CD4-positive, alpha-beta memory T cell (primary cell): ENCODE measurements at regions not wholly inside any gene's neighbourhood (a gene's known extent, or its start where the extent isn't known, plus 50 kb on each side); places are given as distances from the start of the nearest gene placed in this dataset.

Experiments
- CTCF ChIA-PET: fragments of 350-600 bp; sonication (Branson Sonifier 250); formaldehyde crosslinking; loops from one replicate; lab custom pipeline; 2021; ENCODE audit warnings: inconsistent platforms; ENCODE audit not compliant: partially characterized antibody; lab: Charles Lee
- POLR2A ChIA-PET: fragments of 350-600 bp; sonication (Branson Sonifier 250); formaldehyde crosslinking; loops from one replicate; lab custom pipeline; 2021; ENCODE audit not compliant: partially characterized antibody; lab: Charles Lee
- DNase-seq, 5 donors: peaks; one replicate each; pipeline versions ENCODE4 v3.0.0 to v3.0.0-alpha.2; 2020 to 2022; ENCODE audit warnings: mixed read lengths in 1 of 5
- H3K27ac ChIP-seq: one replicate; pipeline ENCODE4 v1.7.0; 2013; ENCODE audit warnings: low read depth, low read length
- H3K27me3 ChIP-seq: 2 replicates; pipeline ENCODE4 v1.7.0; 2013; ENCODE audit warnings: mild to moderate bottlenecking, low read length, moderate library complexity; ENCODE audit not compliant: insufficient read depth
- H3K36me3 ChIP-seq: 2 replicates; pipeline ENCODE4 v1.7.0; 2013; ENCODE audit warnings: mild to moderate bottlenecking, low read length, moderate library complexity; ENCODE audit not compliant: insufficient read depth
- H3K4me1 ChIP-seq: 2 replicates; pipeline ENCODE4 v1.7.0; 2013; ENCODE audit warnings: mild to moderate bottlenecking, low read length, moderate library complexity; ENCODE audit not compliant: insufficient read depth
- H3K4me3 ChIP-seq, 2 donors: one replicate each; pipeline ENCODE4 v1.7.0; 2013; ENCODE audit warnings: low read length in 2 of 2, mild to moderate bottlenecking in 1 of 2
- H3K9me3 ChIP-seq, 2 donors: one replicate each; pipeline ENCODE4 v1.7.0; 2013; ENCODE audit warnings: low read length in 2 of 2, control low read depth in 1 of 2; ENCODE audit not compliant: control insufficient read depth in 1 of 2
- H3K27ac Mint-ChIP-seq, 7 donors: one replicate each; pipeline ENCODE4 v1.8.0; 2020 to 2021; ENCODE audit warnings: mixed read lengths in 7 of 7, mild to moderate bottlenecking in 6 of 7, inconsistent platforms in 3 of 7, moderate library complexity in 3 of 7
- H3K27me3 Mint-ChIP-seq, 2 donors: one replicate each; pipeline ENCODE4 v1.8.0; 2020 to 2021; ENCODE audit warnings: mixed read lengths in 2 of 2
- H3K36me3 Mint-ChIP-seq, 2 donors: one replicate each; pipeline ENCODE4 v1.8.0; 2020 to 2021; ENCODE audit warnings: mixed read lengths in 2 of 2, inconsistent platforms in 1 of 2, mild to moderate bottlenecking in 1 of 2
- H3K4me1 Mint-ChIP-seq, 4 donors: one replicate each; pipeline ENCODE4 v1.8.0; 2020 to 2021; ENCODE audit warnings: mixed read lengths in 4 of 4, mild to moderate bottlenecking in 1 of 4
- H3K4me3 Mint-ChIP-seq, 8 donors: one replicate each; pipeline ENCODE4 v1.8.0; 2020 to 2021; ENCODE audit warnings: mixed read lengths in 8 of 8, mild to moderate bottlenecking in 7 of 8, moderate library complexity in 6 of 8, inconsistent platforms in 3 of 8
- H3K9me3 Mint-ChIP-seq, 8 donors: one replicate each; pipeline ENCODE4 v1.8.0; 2020 to 2021; ENCODE audit warnings: mixed read lengths in 8 of 8, mild to moderate bottlenecking in 5 of 8, inconsistent platforms in 3 of 8, moderate library complexity in 1 of 8
- intact Hi-C: fragments of 100-400 bp; cut with micrococcal nuclease; formaldehyde crosslinking; loops from one replicate; pipeline ENCODE4 v1.15.1; 2023

DNA sequence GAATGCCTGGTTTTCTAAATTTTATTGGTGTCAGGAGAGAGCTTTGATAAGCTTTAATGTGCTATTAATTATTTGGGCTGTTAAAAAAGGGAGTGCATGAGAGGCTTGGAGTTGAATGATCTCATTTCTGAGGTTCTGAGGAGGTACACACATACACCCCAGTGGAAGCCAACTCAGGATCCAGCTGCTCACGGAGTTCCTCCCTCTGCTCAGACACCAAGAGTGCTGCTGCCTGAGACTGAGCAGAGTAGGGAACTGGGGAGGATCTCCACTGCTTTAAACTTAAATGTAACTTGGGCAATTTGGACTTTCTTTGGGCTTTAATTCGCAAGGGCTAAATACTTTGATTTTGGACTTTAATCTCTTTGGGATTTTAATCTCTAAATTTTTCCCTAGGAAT is 414.4 kb upstream of the CADM1 start:
- no peak overlapping the region for H3K27ac ChIP-seq
- H3K27me3 ChIP-seq, result no peaks in the 10 kb centered on the region
- no peaks in the 10 kb centered on the region for H3K27me3 Mint-ChIP-seq
- H3K4me3 ChIP-seq, result no peak overlapping the region
- CTCF ChIA-PET, result no interaction called here
- intact Hi-C loops, result no loop called here
- no peaks in the 10 kb centered on the region for H3K4me1 Mint-ChIP-seq
- H3K9me3 ChIP-seq, result no peaks in the 10 kb centered on the region
- POLR2A ChIA-PET, result no interaction called here
- peaks cover 0 to 6% (median 2%) of the 10 kb centered on the region in 8 donors for H3K9me3 Mint-ChIP-seq
- H3K36me3 Mint-ChIP-seq, result no peaks in the 10 kb centered on the region
- H3K36me3 ChIP-seq, result no peaks in the 10 kb centered on the region
- H3K27ac Mint-ChIP-seq, result no peak overlapping the region
- no peak overlapping the region for H3K4me3 Mint-ChIP-seq
- no peak for DNase-seq
- no peaks in the 10 kb centered on the region for H3K4me1 ChIP-seq

GRCh38 chr11:115916608-115917007 is 412.4 kb upstream of the CADM1 start:
- H3K36me3 ChIP-seq, result no peaks in the 10 kb centered on the region
- no peaks in the 10 kb centered on the region for H3K27me3 ChIP-seq
- no peaks in the 10 kb centered on the region for H3K4me1 ChIP-seq
- Mint-ChIP-seq H3K9me3 (peaks cover 0 to 3% (median 0%) of the 10 kb centered on the region in 8 donors), H3K27me3 (peaks cover 0 to 2% of the 10 kb centered on the region in 2 donors), H3K27ac (no peak overlapping the region), H3K36me3 (no peaks in the 10 kb centered on the region), H3K4me1 (no peaks in the 10 kb centered on the region), H3K4me3 (no peak overlapping the region)
- ChIA-PET CTCF (no interaction called here), POLR2A (no interaction called here)
- no peak for DNase-seq
- intact Hi-C loops, result no loop called here
- H3K27ac ChIP-seq, result no peak overlapping the region
- no peaks in the 10 kb centered on the region for H3K9me3 ChIP-seq
- no peak overlapping the region for H3K4me3 ChIP-seq

GRCh38 chr11:115912484-115912945 is 408.3 kb upstream of the CADM1 start:
- ChIA-PET CTCF (no interaction called here), POLR2A (no interaction called here)
- H3K9me3 Mint-ChIP-seq, result peaks cover 0 to 2% (median 0%) of the 10 kb centered on the region in 8 donors
- Histone ChIP-seq H3K27ac (no peak overlapping the region), H3K4me3 (no peak overlapping the region), H3K27me3 (no peaks in the 10 kb centered on the region), H3K36me3 (no peaks in the 10 kb centered on the region), H3K9me3 (no peaks in the 10 kb centered on the region), H3K4me1 (no peaks in the 10 kb centered on the region)
- H3K4me1 Mint-ChIP-seq, result no peaks in the 10 kb centered on the region
- no peak overlapping the region for H3K4me3 Mint-ChIP-seq
- DNase-seq, result no peak
- H3K36me3 Mint-ChIP-seq, result no peaks in the 10 kb centered on the region
- H3K27ac Mint-ChIP-seq, result no peak overlapping the region
- intact Hi-C loops, result no loop called here
- peaks cover 0 to 2% of the 10 kb centered on the region in 2 donors for H3K27me3 Mint-ChIP-seq

DNA sequence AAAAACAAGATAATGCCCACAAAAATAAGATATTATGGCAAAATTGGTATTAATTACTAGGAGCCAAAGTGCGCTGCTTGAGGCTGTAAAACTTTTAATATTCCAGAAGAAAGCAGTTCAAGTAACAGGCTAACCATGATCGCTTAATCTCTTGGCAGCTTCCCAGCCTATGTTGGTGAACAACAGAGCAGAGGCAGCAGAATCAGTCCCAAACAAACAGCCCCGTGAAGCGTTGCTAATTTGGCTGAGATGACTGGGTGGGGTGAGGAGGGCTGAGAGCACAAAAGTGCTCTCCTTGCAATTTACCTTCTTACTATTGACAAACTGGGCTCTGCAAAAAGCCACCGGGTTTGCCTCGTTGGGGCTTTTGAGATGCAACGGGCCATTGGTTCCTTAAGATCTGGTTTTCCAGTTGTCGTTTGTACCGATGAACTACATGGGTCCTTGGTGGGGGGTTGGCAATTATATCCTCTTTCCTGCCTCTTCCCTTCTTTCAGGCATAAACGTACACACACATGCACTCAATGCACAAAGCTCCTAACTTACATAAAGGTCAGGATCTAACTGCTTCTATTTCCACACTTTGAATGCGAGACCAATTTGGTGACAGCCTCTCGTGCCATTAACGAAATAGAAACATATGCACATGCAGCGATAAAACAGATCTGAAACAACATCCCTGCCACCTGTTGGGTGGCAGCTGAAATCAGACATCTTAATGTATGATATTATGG is 407.6 kb upstream of the CADM1 start:
- H3K36me3 Mint-ChIP-seq, result no peaks in the 10 kb centered on the region
- no peak overlapping the region for H3K27ac ChIP-seq
- intact Hi-C loops, result no loop called here
- ChIA-PET POLR2A (no interaction called here), CTCF (no interaction called here)
- H3K36me3 ChIP-seq, result no peaks in the 10 kb centered on the region
- H3K27ac Mint-ChIP-seq, result no peak overlapping the region
- no peak overlapping the region for H3K4me3 Mint-ChIP-seq
- H3K9me3 Mint-ChIP-seq, result peaks cover 0 to 2% (median 0%) of the 10 kb centered on the region in 8 donors
- peaks cover 0 to 2% of the 10 kb centered on the region in 2 donors for H3K27me3 Mint-ChIP-seq
- H3K4me1 ChIP-seq, result no peaks in the 10 kb centered on the region
- no peaks in the 10 kb centered on the region for H3K9me3 ChIP-seq
- DNase-seq, result no peak
- H3K4me3 ChIP-seq, result no peak overlapping the region
- H3K4me1 Mint-ChIP-seq, result no peaks in the 10 kb centered on the region
- H3K27me3 ChIP-seq, result no peaks in the 10 kb centered on the region

GRCh38 chr11:115910379-115910778 is 406.2 kb upstream of the CADM1 start:
- ChIA-PET CTCF (interaction anchor here (1.1 kb wide), 1 partner anchor 9 kb away, joined by 3 read pairs; no protein-coding TSS in a partner anchor), POLR2A (no interaction called here)
- Mint-ChIP-seq H3K27me3 (peaks cover 0 to 2% of the 10 kb centered on the region in 2 donors), H3K27ac (no peak overlapping the region), H3K4me1 (no peaks in the 10 kb centered on the region), H3K4me3 (no peak overlapping the region), H3K36me3 (no peaks in the 10 kb centered on the region), H3K9me3 (peaks cover 0 to 2% (median 0%) of the 10 kb centered on the region in 8 donors)
- Histone ChIP-seq H3K4me3 (no peak overlapping the region), H3K9me3 (no peaks in the 10 kb centered on the region), H3K36me3 (no peaks in the 10 kb centered on the region), H3K27me3 (no peaks in the 10 kb centered on the region), H3K27ac (no peak overlapping the region), H3K4me1 (no peaks in the 10 kb centered on the region)
- intact Hi-C loops, result no loop called here
- DNase-seq, result no peak

DNA sequence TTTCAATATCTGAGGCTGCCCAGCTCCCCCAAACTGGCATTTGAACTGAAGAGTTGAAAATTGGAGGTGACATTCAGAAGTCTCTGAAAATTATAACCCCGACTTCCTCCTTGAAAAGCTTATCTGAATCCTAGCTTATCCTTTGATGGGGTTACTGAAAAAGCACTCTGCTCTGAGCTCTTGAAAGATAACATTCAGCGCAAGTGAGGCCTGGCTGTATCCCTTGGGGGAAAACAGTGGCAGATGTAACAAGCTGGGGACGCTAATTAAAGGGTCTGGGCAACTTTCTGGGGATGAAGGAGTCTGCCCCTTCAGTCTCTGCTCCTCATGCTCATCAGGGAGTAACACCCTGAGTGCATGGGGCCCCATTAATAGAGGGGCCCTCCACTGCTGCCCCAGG is 402.0 kb upstream of the CADM1 start:
- intact Hi-C loops, result no loop called here
- H3K4me1 ChIP-seq, result no peaks in the 10 kb centered on the region
- H3K36me3 ChIP-seq, result no peaks in the 10 kb centered on the region
- H3K4me3 ChIP-seq, result no peak overlapping the region
- POLR2A ChIA-PET, result no interaction called here
- no peaks in the 10 kb centered on the region for H3K36me3 Mint-ChIP-seq
- H3K9me3 Mint-ChIP-seq, result peaks cover 0 to 4% (median 1%) of the 10 kb centered on the region in 8 donors
- DNase-seq, result no peak
- H3K9me3 ChIP-seq, result no peaks in the 10 kb centered on the region
- H3K4me1 Mint-ChIP-seq, result no peaks in the 10 kb centered on the region
- no peak overlapping the region for H3K4me3 Mint-ChIP-seq
- no peak overlapping the region for H3K27ac Mint-ChIP-seq
- H3K27me3 ChIP-seq, result no peaks in the 10 kb centered on the region
- no peak overlapping the region for H3K27ac ChIP-seq
- H3K27me3 Mint-ChIP-seq, result no peaks in the 10 kb centered on the region
- CTCF ChIA-PET, result no interaction called here

DNA sequence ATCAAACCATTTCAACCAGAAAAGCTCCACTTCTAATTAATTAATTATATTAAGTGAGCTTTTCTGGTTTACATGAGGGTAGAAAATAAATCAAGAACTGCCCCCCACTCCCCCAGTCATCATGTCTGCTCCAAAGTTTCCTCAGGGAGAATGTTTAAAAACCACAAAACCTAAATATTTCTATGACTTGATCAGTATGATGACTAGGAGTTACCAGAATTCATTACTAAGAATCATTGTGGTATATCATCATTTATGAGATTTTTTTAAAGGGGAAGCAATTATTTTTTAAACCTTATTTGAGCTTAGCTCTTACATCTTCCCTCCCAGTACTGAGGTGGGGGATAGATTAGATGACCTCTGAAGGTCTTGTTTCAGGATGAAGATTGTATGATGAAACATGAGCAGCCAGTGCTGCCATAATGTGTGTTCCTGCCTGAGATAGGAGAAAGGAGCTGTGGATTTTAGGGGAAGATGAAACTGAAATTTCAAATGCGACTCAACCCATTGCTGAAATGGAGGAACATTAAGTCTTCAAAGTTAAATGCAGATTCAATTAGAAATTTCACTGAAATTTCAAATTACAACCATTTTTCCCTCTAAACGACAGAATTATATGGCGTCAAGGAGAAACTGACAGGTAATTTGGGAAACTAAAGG is 401.3 kb upstream of the CADM1 start:
- ChIA-PET POLR2A (no interaction called here), CTCF (no interaction called here)
- H3K9me3 ChIP-seq, result no peaks in the 10 kb centered on the region
- no peaks in the 10 kb centered on the region for H3K36me3 ChIP-seq
- DNase-seq, result no peak
- H3K4me3 ChIP-seq, result no peak overlapping the region
- intact Hi-C loops, result no loop called here
- H3K4me3 Mint-ChIP-seq, result no peak overlapping the region
- no peaks in the 10 kb centered on the region for H3K36me3 Mint-ChIP-seq
- H3K27ac Mint-ChIP-seq, result no peak overlapping the region
- H3K4me1 ChIP-seq, result no peaks in the 10 kb centered on the region
- H3K27me3 ChIP-seq, result no peaks in the 10 kb centered on the region
- no peak overlapping the region for H3K27ac ChIP-seq
- H3K4me1 Mint-ChIP-seq, result no peaks in the 10 kb centered on the region
- peaks cover 0 to 4% (median 1%) of the 10 kb centered on the region in 8 donors for H3K9me3 Mint-ChIP-seq
- no peaks in the 10 kb centered on the region for H3K27me3 Mint-ChIP-seq
